RWPE1 (cell line): ENCODE measurements at regions not wholly inside any gene's neighbourhood (a gene's known extent, or its start where the extent isn't known, plus 50 kb on each side); places are given as distances from the start of the nearest gene placed in this dataset.

Source experiments
- CTCF ChIA-PET: fragments of 350-600 bp; sonication (Branson Sonifier 250); formaldehyde crosslinking; extraction: SDS; loops from one replicate; lab custom pipeline; 2021; lab: Yijun Ruan, JAX
- POLR2A ChIA-PET: fragments of 400-600 bp; formaldehyde crosslinking; extraction: SDS; loops from one replicate; lab custom pipeline; 2020; ENCODE audit warnings: antibody characterized with exemption; ENCODE audit not compliant: low non-redundant PET; lab: Yijun Ruan, JAX
- DNase-seq: peaks from one replicate; pipeline ENCODE4 v3.0.0; 2012; ENCODE audit warnings: low spot score
- H3K27ac ChIP-seq: fragments of 450-650 bp; 2 replicates; pipeline ENCODE4 v1.5.1; 2017
- TF ChIP-seq, protein P1 (sequence below): fragments of 450-650 bp; conservative IDR thresholded peaks from 2 replicates; pipeline ENCODE4 v1.5.1; 2017; ENCODE audit warnings: low read depth, mild to moderate bottlenecking

DNA sequence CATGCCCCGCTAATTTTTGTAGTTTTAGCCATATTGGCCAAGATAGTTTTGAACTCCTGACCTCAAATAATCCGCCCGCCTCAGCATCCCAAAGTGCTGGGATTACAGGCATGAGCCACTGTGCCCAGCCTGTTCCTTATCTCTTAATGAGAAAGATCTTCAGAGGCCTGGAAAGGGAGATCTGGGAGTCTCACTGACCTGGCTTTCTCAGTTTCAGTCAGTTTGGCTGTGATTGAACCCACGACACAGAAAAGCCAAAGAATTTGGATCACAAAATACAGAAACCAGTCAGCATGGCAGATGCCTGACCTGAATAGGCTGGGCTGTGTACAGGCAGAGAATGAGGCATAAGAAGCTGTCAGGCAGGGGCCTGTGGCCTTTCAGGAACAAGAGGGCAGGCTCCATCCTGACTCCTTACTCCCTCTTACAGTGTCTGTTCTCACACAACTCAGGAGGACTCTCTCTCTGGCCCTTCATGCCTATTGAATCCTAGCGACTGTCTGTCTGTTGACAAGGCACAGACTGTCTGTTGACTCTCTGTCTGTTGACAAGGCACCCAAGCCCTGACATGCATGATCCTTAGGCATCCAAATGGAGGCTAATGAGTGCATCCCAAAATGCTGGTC is 366.5 kb upstream of the CCDC196 start:
- no peak overlapping the region for H3K27ac ChIP-seq
- ChIA-PET CTCF (no interaction called here), POLR2A (no interaction called here)
- TF ChIP-seq, protein P1, sequence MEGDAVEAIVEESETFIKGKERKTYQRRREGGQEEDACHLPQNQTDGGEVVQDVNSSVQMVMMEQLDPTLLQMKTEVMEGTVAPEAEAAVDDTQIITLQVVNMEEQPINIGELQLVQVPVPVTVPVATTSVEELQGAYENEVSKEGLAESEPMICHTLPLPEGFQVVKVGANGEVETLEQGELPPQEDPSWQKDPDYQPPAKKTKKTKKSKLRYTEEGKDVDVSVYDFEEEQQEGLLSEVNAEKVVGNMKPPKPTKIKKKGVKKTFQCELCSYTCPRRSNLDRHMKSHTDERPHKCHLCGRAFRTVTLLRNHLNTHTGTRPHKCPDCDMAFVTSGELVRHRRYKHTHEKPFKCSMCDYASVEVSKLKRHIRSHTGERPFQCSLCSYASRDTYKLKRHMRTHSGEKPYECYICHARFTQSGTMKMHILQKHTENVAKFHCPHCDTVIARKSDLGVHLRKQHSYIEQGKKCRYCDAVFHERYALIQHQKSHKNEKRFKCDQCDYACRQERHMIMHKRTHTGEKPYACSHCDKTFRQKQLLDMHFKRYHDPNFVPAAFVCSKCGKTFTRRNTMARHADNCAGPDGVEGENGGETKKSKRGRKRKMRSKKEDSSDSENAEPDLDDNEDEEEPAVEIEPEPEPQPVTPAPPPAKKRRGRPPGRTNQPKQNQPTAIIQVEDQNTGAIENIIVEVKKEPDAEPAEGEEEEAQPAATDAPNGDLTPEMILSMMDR: no peak
- no peak for DNase-seq

DNA sequence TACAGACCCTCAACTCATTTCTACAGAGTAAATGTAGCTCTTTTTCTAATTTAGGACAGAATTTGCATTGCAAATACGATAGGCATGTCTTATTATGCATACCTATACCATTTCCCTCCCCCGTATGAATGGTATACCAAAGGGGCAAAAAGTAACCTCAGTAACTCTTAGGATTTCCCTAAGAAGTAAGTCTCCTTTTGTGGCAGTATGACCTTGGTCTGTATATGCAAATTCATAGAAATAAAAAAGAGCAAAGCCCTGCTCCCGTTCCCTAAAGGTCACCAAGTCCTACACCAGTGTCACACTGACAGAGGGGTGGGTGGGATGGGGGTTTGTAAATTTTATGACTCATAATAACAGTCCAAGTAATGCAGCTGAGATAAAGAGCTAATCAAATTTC is 365.8 kb upstream of the CCDC196 start:
- ChIA-PET CTCF (no interaction called here), POLR2A (no interaction called here)
- DNase-seq: no peak
- TF ChIP-seq, protein P1: no peak
- no peak overlapping the region for H3K27ac ChIP-seq

DNA sequence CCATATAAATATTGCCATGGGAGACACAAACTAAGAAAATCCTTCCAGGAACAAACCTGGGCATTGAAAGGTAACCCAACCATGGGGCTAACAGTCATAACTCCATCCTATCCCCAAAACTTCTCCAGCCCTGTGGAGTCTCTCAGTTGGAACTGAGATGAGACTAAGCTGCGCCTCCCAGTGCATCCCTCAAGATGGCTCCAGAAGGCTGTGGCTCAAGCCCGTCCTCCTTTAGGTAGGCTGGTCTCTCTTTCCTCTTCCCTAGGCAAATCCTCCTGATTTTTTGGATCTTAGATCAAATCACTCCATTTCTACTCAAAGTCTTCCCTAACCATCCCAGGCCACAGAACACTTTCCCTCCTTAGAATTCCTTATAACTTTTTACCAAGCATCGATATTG is 364.3 kb upstream of the CCDC196 start:
- TF ChIP-seq, protein P1: no peak
- H3K27ac ChIP-seq: no peak overlapping the region
- CTCF ChIA-PET: no interaction called here
- no peak for DNase-seq
- POLR2A ChIA-PET: no interaction called here

DNA sequence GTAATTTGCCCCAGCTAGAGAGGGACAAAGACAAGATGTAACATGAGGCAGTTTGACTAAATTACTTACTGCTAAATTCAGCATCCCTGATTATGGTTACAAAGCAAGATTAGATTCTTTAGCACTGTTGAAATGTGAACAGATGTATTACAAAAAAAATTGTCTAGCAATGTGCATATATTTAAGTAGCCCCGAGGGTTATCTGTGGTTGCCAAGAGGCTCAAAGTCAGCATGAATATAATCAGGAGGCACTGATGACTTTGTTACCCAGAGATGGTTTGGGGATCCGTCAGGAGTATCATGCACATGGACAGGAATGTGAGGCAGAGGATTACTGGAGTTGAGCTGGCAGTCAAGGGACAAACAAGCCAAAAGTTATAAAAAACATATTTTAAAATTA is 356.9 kb upstream of the CCDC196 start:
- CTCF ChIA-PET: no interaction called here
- TF ChIP-seq, protein P1: no peak
- no peak overlapping the region for H3K27ac ChIP-seq
- POLR2A ChIA-PET: no interaction called here
- no peak for DNase-seq

DNA sequence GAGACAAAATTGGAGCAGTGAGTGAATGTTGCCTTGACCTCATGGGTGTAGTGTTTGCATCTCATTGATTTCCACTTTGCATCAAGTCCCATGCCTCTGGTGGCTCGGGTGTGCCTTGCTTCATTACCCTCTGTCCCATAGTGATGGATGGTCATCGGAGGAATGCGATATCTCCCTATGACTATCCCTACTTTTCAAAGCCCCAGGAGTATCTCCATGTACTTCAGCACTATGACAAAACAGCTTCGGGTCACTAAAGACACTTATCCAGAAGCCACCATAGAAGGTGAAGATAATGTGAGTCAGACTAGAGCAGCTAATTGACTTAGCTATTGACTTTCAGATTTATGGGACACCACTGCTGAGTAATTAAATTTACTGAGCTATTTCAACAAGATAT is 355.1 kb upstream of the CCDC196 start:
- DNase-seq: no peak
- H3K27ac ChIP-seq: no peak overlapping the region
- CTCF ChIA-PET: interaction anchor here (0.5 kb wide), 1 partner anchor 9 kb away, joined by 3 read pairs; no protein-coding TSS in a partner anchor
- POLR2A ChIA-PET: no interaction called here
- TF ChIP-seq, protein P1: no peak

DNA sequence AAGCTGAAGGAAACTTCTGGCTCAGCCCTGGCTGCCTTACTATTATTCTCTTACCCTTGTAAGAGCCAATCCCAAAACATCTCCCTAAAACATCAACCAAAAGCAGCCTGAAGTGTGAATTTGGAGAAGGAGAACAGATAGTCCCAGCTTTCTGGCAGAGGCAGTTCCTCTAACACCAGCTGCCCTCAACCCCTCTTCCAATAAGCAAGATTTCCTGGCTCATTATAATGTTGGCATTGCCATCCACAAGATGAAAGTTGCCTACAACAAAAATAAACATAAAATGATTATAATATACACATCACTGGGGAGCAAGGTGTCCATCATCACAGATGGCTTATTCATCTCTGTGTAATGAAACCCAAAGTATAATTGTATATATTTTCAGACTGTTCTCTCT is 352.5 kb upstream of the CCDC196 start:
- POLR2A ChIA-PET: no interaction called here
- TF ChIP-seq, protein P1: no peak
- CTCF ChIA-PET: no interaction called here
- DNase-seq: no peak
- H3K27ac ChIP-seq: no peak overlapping the region

DNA sequence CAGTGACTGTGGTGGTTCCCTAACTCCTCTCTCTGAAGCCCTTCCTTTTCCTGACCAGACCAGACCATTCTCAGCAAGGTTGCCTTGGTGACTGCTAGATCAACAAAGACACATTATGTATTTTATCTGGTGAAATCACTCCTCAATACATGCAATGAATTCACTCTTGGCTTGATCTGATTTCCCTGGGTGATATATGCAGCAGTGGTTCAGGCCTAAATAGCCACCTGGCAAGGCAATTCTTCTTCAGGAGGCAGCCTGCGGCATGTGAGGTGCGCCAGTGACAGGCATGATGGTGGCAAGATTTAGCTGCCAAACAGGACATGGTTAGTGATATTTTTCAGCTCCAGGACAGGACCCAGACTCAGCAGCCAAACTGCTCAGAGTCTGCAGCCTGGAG is 350.3 kb upstream of the CCDC196 start:
- no peak overlapping the region for H3K27ac ChIP-seq
- ChIA-PET POLR2A (no interaction called here), CTCF (no interaction called here)
- DNase-seq: no peak
- TF ChIP-seq, protein P1: no peak
